SK-N-SH treated with all-trans-retinoic acid at 6 μM for 48 hours (cell line): ENCODE measurements at regions not wholly inside any gene's neighbourhood (a gene's known extent, or its start where the extent isn't known, plus 50 kb on each side); places are given as distances from the start of the nearest gene placed in this dataset.

Experiments
- BACH2 ChIP-seq: fragments of 250-450 bp; sonication (Bioruptor Pico); IDR thresholded peaks from 2 replicates; pipeline ENCODE4 v1.9.0; 2021; ENCODE audit warnings: mild to moderate bottlenecking, borderline replicate concordance
- PATZ1 ChIP-seq: fragments of 250-450 bp; sonication (Bioruptor Pico); IDR thresholded peaks from 2 replicates; pipeline ENCODE4 v1.8.0; 2020; ENCODE audit warnings: mild to moderate bottlenecking, moderate library complexity, borderline replicate concordance
- ZFP30 ChIP-seq: fragments of 450-650 bp; formaldehyde crosslinking; IDR thresholded peaks from 2 replicates; pipeline ENCODE4 v1.5.0; 2022; ENCODE audit warnings: mild to moderate bottlenecking, moderate library complexity

- no peak for TF ChIP-seq PATZ1 (CRISPR knock-in tag)
- TF ChIP-seq BACH2 (CRISPR knock-in tag) = no peak
- no peak for TF ChIP-seq ZFP30 (CRISPR knock-in tag)
Measured at GRCh38 chr2:217615171-217615570, 387.6 kb downstream of the TNS1 start.
